HepG2 (cell line): ENCODE measurements at regions not wholly inside any gene's neighbourhood (a gene's known extent, or its start where the extent isn't known, plus 50 kb on each side); places are given as distances from the start of the nearest gene placed in this dataset.

ENCODE experiments used
- ATAC-seq: fragments of 200-7000 bp; cut with Tn5 transposase; 3 replicates; pipeline ENCODE4 v1.9.1; 2020; ENCODE audit warnings: mild to moderate bottlenecking, moderate library complexity
- BruUV-seq: library from RNA; stranded (reverse); fragments of 400-500 nt; replicated peaks from 2 replicates; lab custom pipeline; 2021; lab: Mats Ljungman, UMichigan
- CTCF ChIA-PET: fragments of 300-600 bp; formaldehyde crosslinking; extraction: SDS; loops from one replicate; lab custom pipeline; 2021; ENCODE audit warnings: low total read pairs, inconsistent platforms, low intra/inter-chr PET ratio; lab: Yijun Ruan, JAX
- POLR2A ChIA-PET: fragments of 350-600 bp; sonication (Branson Sonifier 250); formaldehyde crosslinking; loops from one replicate; lab custom pipeline; 2020; ENCODE audit warnings: antibody characterized with exemption, inconsistent platforms; lab: Yijun Ruan, JAX
- DNase-seq: peaks from one replicate; pipeline ENCODE4 v3.0.0-alpha.2; 2015; ENCODE audit warnings: low spot score
- FAIRE-seq: peaks from 3 replicates; lab custom pipeline; 2011; peaks lifted over from hg19 to GRCh38; lab: Jason Lieb, UNC
- H2AFZ ChIP-seq: one replicate; pipeline ENCODE4 v1.6.1; 2011; ENCODE audit warnings: low read length, inconsistent platforms
- H3K27ac ChIP-seq: fragments of 300-600 bp; 3 replicates; pipeline ENCODE4 v1.8.0; 2011; ENCODE audit warnings: mixed run types, mild to moderate bottlenecking, mixed read lengths, low read length, inconsistent platforms; ENCODE audit not compliant: insufficient read depth; ENCODE audit errors: extremely low read length
- H3K27me3 ChIP-seq, 2 experiments: fragments of 200-600 bp in 1 of 2; 2 replicates in 1 of 2; 3 replicates in 1 of 2; pipeline versions ENCODE4 v1.6.0 to v1.8.0; 2011; ENCODE audit warnings: low read length in 2 of 2, mild to moderate bottlenecking in 2 of 2, moderate library complexity in 2 of 2, inconsistent platforms in 1 of 2; ENCODE audit not compliant: insufficient read depth in 2 of 2, control insufficient read depth in 1 of 2
- H3K36me3 ChIP-seq, 2 experiments: fragments of 200-600 bp in 1 of 2; replicated peaks in 1 of 2; 2 replicates in 1 of 2; 3 replicates in 1 of 2; pipeline versions ENCODE4 v1.5.1 to v1.8.0; 2011; ENCODE audit warnings: low read length in 2 of 2, inconsistent platforms in 1 of 2; ENCODE audit not compliant: insufficient read depth in 2 of 2, control insufficient read depth in 1 of 2
- H3K4me1 ChIP-seq: 2 replicates; pipeline ENCODE4 v1.5.1; 2012; ENCODE audit warnings: low read length, inconsistent platforms; ENCODE audit not compliant: insufficient read depth
- H3K4me2 ChIP-seq: 2 replicates; pipeline ENCODE4 v1.6.0; 2011; ENCODE audit warnings: low read depth, low read length, inconsistent platforms
- H3K4me3 ChIP-seq, 3 experiments: fragments of 200-600 bp in 1 of 3; sonication (generic), shearing (Covaris generic) in 1 of 3; replicated peaks in 1 of 3; 2 replicates each; pipeline ENCODE4 v1.5.1; 2011 to 2016; ENCODE audit warnings: low read length in 3 of 3, inconsistent platforms in 2 of 3, low read depth in 2 of 3, mild to moderate bottlenecking in 2 of 3, control low read depth in 1 of 3, mixed read lengths in 1 of 3; ENCODE audit not compliant: insufficient read depth in 1 of 3
- H3K79me2 ChIP-seq: one replicate; pipeline ENCODE4 v1.6.1; 2011; ENCODE audit warnings: low read length, inconsistent platforms; ENCODE audit not compliant: insufficient read depth
- H3K9ac ChIP-seq: 2 replicates; pipeline ENCODE4 v1.6.0; 2011; ENCODE audit warnings: mild to moderate bottlenecking, low read depth, low read length, inconsistent platforms; ENCODE audit not compliant: insufficient read depth
- H3K9me3 ChIP-seq: 2 replicates; pipeline ENCODE4 v1.5.1; 2012; ENCODE audit warnings: mild to moderate bottlenecking, low read length
- H4K20me1 ChIP-seq: 2 replicates; pipeline ENCODE4 v1.6.0; 2011; ENCODE audit warnings: inconsistent platforms, mild to moderate bottlenecking, low read length, moderate library complexity; ENCODE audit not compliant: insufficient read depth
- BCL6 ChIP-seq: IDR thresholded peaks from 2 replicates; pipeline ENCODE4 v1.6.1; 2016; ENCODE audit warnings: missing genetic modification reagents, missing compliant biosample characterization
- GLI4 ChIP-seq: sonication (generic); formaldehyde crosslinking; IDR thresholded peaks from 2 replicates; pipeline ENCODE4 v1.5.1; 2020; ENCODE audit warnings: missing genetic modification reagents, mild to moderate bottlenecking, moderate library complexity, borderline replicate concordance
- HDAC1 ChIP-seq: sonication (generic); formaldehyde crosslinking; IDR thresholded peaks from 2 replicates; pipeline ENCODE4 v1.5.1; 2020; ENCODE audit warnings: mild to moderate bottlenecking, missing genetic modification reagents
- MAF1 ChIP-seq: sonication (generic); formaldehyde crosslinking; IDR thresholded peaks from 2 replicates; pipeline ENCODE4 v1.5.0; 2020; ENCODE audit warnings: missing genetic modification reagents, borderline replicate concordance
- MXI1 ChIP-seq: IDR thresholded peaks from 3 replicates; pipeline ENCODE4 v1.6.1; 2012; ENCODE audit warnings: low read depth, low read length, inconsistent platforms, borderline replicate concordance
- NFYC ChIP-seq: IDR thresholded peaks from 2 replicates; pipeline ENCODE4 v1.6.1; 2016; ENCODE audit warnings: missing genetic modification reagents, missing compliant biosample characterization
- PREB ChIP-seq: sonication (generic); formaldehyde crosslinking; IDR thresholded peaks from 2 replicates; pipeline ENCODE4 v1.4.0; 2020; ENCODE audit warnings: missing genetic modification reagents
- SAP130 ChIP-seq: IDR thresholded peaks from 2 replicates; pipeline ENCODE4 v1.6.1; 2016; ENCODE audit warnings: low read depth
- ZBTB38 ChIP-seq: sonication (generic); formaldehyde crosslinking; IDR thresholded peaks from 2 replicates; pipeline ENCODE4 v1.5.1; 2020; ENCODE audit warnings: mild to moderate bottlenecking, missing genetic modification reagents
- ZBTB43 ChIP-seq: sonication (generic); formaldehyde crosslinking; conservative IDR thresholded peaks from 2 replicates; pipeline ENCODE4 v1.4.0; 2020; ENCODE audit warnings: missing genetic modification reagents
- ZFP82 ChIP-seq: sonication (generic); formaldehyde crosslinking; IDR thresholded peaks from 2 replicates; pipeline ENCODE4 v1.5.1; 2020; ENCODE audit warnings: mild to moderate bottlenecking, missing genetic modification reagents, borderline replicate concordance
- ZNF160 ChIP-seq: sonication (generic); formaldehyde crosslinking; IDR thresholded peaks from 2 replicates; pipeline ENCODE4 v1.8.0; 2022; ENCODE audit warnings: mild to moderate bottlenecking, inconsistent platforms, missing genetic modification reagents
- ZNF629 ChIP-seq: sonication (generic); formaldehyde crosslinking; conservative IDR thresholded peaks from 2 replicates; pipeline ENCODE4 v1.5.0; 2020; ENCODE audit warnings: missing genetic modification reagents
- ZNF891 ChIP-seq: sonication (generic); formaldehyde crosslinking; IDR thresholded peaks from 2 replicates; pipeline ENCODE4 v1.5.0; 2020; ENCODE audit warnings: mild to moderate bottlenecking, missing genetic modification reagents
- WGBS: methylation state at CpG from one replicate; pipeline ENCODE4 v1.1.6; 2017; ENCODE audit warnings: low lambda C conversion rate; 5-methylcytosine and 5-hydroxymethylcytosine counted together
- in situ Hi-C: cut with HindIII; loops from 2 replicates; pipeline ENCODE4 v1.10.0; 2017; ENCODE audit warnings: low pct_unique_long_range_greater_than_20kb; ENCODE audit not compliant: extremely low pct_ligation_motif_present
- intact Hi-C: fragments of 100-400 bp; cut with micrococcal nuclease; formaldehyde crosslinking; loops from one replicate; pipeline ENCODE4 v1.10.0; 2022; ENCODE audit not compliant: unreplicated experiment

DNA sequence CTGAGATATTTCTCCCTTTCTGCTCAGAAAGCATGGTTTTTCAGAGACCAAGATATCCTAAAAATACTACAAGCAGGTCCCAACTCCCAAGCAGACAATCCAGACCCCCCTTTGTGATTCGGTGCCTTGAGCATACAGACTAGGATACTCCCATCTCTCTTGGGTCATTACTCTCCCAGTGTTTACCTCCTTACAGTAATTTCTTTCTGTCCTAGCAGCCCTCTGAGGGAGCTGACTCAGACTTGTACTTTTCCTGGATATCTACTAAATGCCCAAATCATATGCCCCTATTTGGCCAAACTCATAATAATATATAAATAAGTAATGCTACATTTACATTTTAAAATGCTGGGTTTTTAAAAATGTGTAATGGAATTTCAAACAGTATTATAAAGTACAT lies 355.6 kb downstream of the LRIG3 start:
- H3K9me3 ChIP-seq: no peaks in the 10 kb centered on the region
- in situ Hi-C loops: no loop called here
- no peak overlapping the region for H3K4me3 ChIP-seq
- DNase-seq (no peak), ATAC-seq (no peak), FAIRE-seq (no peak)
- no peak overlapping the region for H2AFZ ChIP-seq
- TF ChIP-seq NFYC (CRISPR knock-in tag) (no peak), GLI4 (CRISPR knock-in tag) (no peak), MAF1 (CRISPR knock-in tag) (no peak), MXI1 (no peak), ZNF160 (CRISPR knock-in tag) (no peak), ZFP82 (no peak), BCL6 (CRISPR knock-in tag) (no peak), ZBTB43 (CRISPR knock-in tag) (no peak), ZNF629 (CRISPR knock-in tag) (no peak), ZBTB38 (CRISPR knock-in tag) (no peak), SAP130 (CRISPR knock-in tag) (no peak), HDAC1 (CRISPR knock-in tag) (no peak), PREB (no peak), ZNF891 (CRISPR knock-in tag) (no peak)
- no peaks in the 10 kb centered on the region for H3K36me3 ChIP-seq
- 8% methylated on average over 1 of the region's 1 CpG for WGBS
- BruUV-seq: no TSS peak
- no peak overlapping the region for H3K27ac ChIP-seq
- no peak overlapping the region for H3K9ac ChIP-seq
- no peaks in the 10 kb centered on the region for H4K20me1 ChIP-seq
- intact Hi-C loops: no loop called here
- ChIA-PET POLR2A (no interaction called here), CTCF (no interaction called here)
- no peaks in the 10 kb centered on the region for H3K27me3 ChIP-seq
- no peak overlapping the region for H3K4me2 ChIP-seq
- no peaks in the 10 kb centered on the region for H3K79me2 ChIP-seq
- no peaks in the 10 kb centered on the region for H3K4me1 ChIP-seq
